ENCODE measurements at regions not wholly inside any gene's neighbourhood (a gene's known extent, or its start where the extent isn't known, plus 50 kb on each side); places are given as distances from the start of the nearest gene placed in this dataset.

- no peak for TF ChIP-seq CTCF (conservative IDR thresholded peaks at IDR 0.05; ENCODE audit: low read length)
- TF ChIP-seq EZH2phosphoT487 (IDR thresholded peaks at IDR 0.05; ENCODE audit: borderline replicate concordance) = no peak
Measured at GRCh38 chr5:141747152-141748141, 65.4 kb upstream of the ARAP3 start.
